Muscle of leg (tissue), 3 donors: ENCODE measurements at regions not wholly inside any gene's neighbourhood (a gene's known extent, or its start where the extent isn't known, plus 50 kb on each side); places are given as distances from the start of the nearest gene placed in this dataset.
"Not testable (repeated sequence)": the region's sequence is repeated elsewhere in the genome, so short reads cannot be mapped to it uniquely, and the experiment has no call there.

Experiments used
- DNase-seq: peaks from one replicate; pipeline ENCODE4 v3.0.0; 2013
- H3K27ac ChIP-seq: one replicate; pipeline ENCODE4 v1.5.1; 2013; ENCODE audit warnings: mild to moderate bottlenecking, low read length, control low read depth
- H3K27me3 ChIP-seq: one replicate; pipeline ENCODE4 v1.6.1; 2013; ENCODE audit warnings: low read length; ENCODE audit not compliant: control insufficient read depth, insufficient read depth
- H3K36me3 ChIP-seq: one replicate; pipeline ENCODE4 v1.6.1; 2013; ENCODE audit warnings: low read length; ENCODE audit not compliant: control insufficient read depth, insufficient read depth
- H3K4me1 ChIP-seq: one replicate; pipeline ENCODE4 v1.6.1; 2013; ENCODE audit warnings: low read length; ENCODE audit not compliant: control insufficient read depth, insufficient read depth
- H3K4me3 ChIP-seq: one replicate; pipeline ENCODE4 v1.5.1; 2013; ENCODE audit warnings: low read length, control low read depth
- H3K9me3 ChIP-seq: replicated peaks from 2 replicates; pipeline ENCODE4 v1.6.1; 2013; ENCODE audit warnings: low read depth, low read length; ENCODE audit not compliant: control insufficient read depth
- WGBS: methylation state at CpG from one replicate; pipeline ENCODE4 v1.1.5; 2013; ENCODE audit warnings: missing lambda C conversion rate; ENCODE audit not compliant: insufficient coverage; 5-methylcytosine and 5-hydroxymethylcytosine counted together

- H3K27me3 ChIP-seq: no peaks in the 10 kb centered on the region
- no peak for DNase-seq
- no peaks in the 10 kb centered on the region for H3K4me1 ChIP-seq
- no peak overlapping the region for H3K4me3 ChIP-seq
- no peaks in the 10 kb centered on the region for H3K36me3 ChIP-seq
- H3K27ac ChIP-seq: no peak overlapping the region
- no peaks in the 10 kb centered on the region for H3K9me3 ChIP-seq
- WGBS: no CpG with 5 or more reads among the region's 1 CpG
These were observed 89.0 kb upstream of the SERTAD2 start for GRCh38 chr2:64742678-64743077.

- Histone ChIP-seq H3K27me3 (no peaks in the 10 kb centered on the region), H3K4me1 (no peaks in the 10 kb centered on the region), H3K4me3 (no peak overlapping the region), H3K36me3 (no peaks in the 10 kb centered on the region), H3K9me3 (no peaks in the 10 kb centered on the region), H3K27ac (no peak overlapping the region)
- WGBS: 83% methylated on average over 2 of the region's 2 CpGs
- DNase-seq: no peak
These were observed 90.1 kb upstream of the SERTAD2 start for GRCh38 chr2:64743739-64744330.

- no peaks in the 10 kb centered on the region for H3K27me3 ChIP-seq
- no peak for DNase-seq
- no peaks in the 10 kb centered on the region for H3K4me1 ChIP-seq
- no CpG with 5 or more reads among the region's 2 CpGs for WGBS
- H3K9me3 ChIP-seq: no peaks in the 10 kb centered on the region
- no peaks in the 10 kb centered on the region for H3K36me3 ChIP-seq
- H3K4me3 ChIP-seq: no peak overlapping the region
- H3K27ac ChIP-seq: no peak overlapping the region
These were observed 91.8 kb upstream of the SERTAD2 start for GRCh38 chr2:64745562-64745961.

GRCh38 chr2:64747690-64748091, 94.0 kb upstream of the SERTAD2 start:
- not testable (repeated sequence) for H3K27ac ChIP-seq, DNase-seq, H3K27me3 ChIP-seq, H3K36me3 ChIP-seq, H3K4me3 ChIP-seq, H3K4me1 ChIP-seq, H3K9me3 ChIP-seq
- 67% methylated on average over 1 of the region's 3 CpGs for WGBS

GRCh38 chr2:64748147-64748546, 94.4 kb upstream of the SERTAD2 start:
- WGBS: no CpG with 5 or more reads among the region's 3 CpGs
- no peak overlapping the region for H3K4me3 ChIP-seq
- no peaks in the 10 kb centered on the region for H3K36me3 ChIP-seq
- H3K9me3 ChIP-seq: no peaks in the 10 kb centered on the region
- peaks cover 8% of the 10 kb centered on the region for H3K4me1 ChIP-seq
- no peaks in the 10 kb centered on the region for H3K27me3 ChIP-seq
- DNase-seq: no peak
- H3K27ac ChIP-seq: no peak overlapping the region

GRCh38 chr2:64748561-64748960, 94.8 kb upstream of the SERTAD2 start:
- no peak overlapping the region for H3K4me3 ChIP-seq
- H3K36me3 ChIP-seq: no peaks in the 10 kb centered on the region
- H3K27me3 ChIP-seq: no peaks in the 10 kb centered on the region
- H3K4me1 ChIP-seq: peaks cover 10% of the 10 kb centered on the region
- no peak for DNase-seq
- no peak overlapping the region for H3K27ac ChIP-seq
- no peaks in the 10 kb centered on the region for H3K9me3 ChIP-seq
- WGBS: no CpG with 5 or more reads among the region's 2 CpGs

GRCh38 chr2:64749446-64749845, 95.7 kb upstream of the SERTAD2 start:
- peaks cover 10% of the 10 kb centered on the region for H3K4me1 ChIP-seq
- no peaks in the 10 kb centered on the region for H3K27me3 ChIP-seq
- no CpG with 5 or more reads among the region's 4 CpGs for WGBS
- no peaks in the 10 kb centered on the region for H3K9me3 ChIP-seq
- no peak overlapping the region for H3K4me3 ChIP-seq
- no peak for DNase-seq
- no peaks in the 10 kb centered on the region for H3K36me3 ChIP-seq
- H3K27ac ChIP-seq: no peak overlapping the region

- WGBS: 0% methylated on average over 12 of the region's 38 CpGs
- Histone ChIP-seq H3K36me3 (no peaks in the 10 kb centered on the region), H3K4me3 (peak overlapping the region; percentile 95), H3K27me3 (no peaks in the 10 kb centered on the region), H3K27ac (peak overlapping the region; percentile 99), H3K4me1 (peaks cover 10% of the 10 kb centered on the region), H3K9me3 (no peaks in the 10 kb centered on the region)
- peak; percentile 69 for DNase-seq
These were observed 96.5 kb upstream of the SERTAD2 start for GRCh38 chr2:64750001-64750816.

- peak; percentile 100 for DNase-seq
- Histone ChIP-seq H3K4me1 (peaks cover 10% of the 10 kb centered on the region), H3K27ac (peak overlapping the region; percentile 99), H3K4me3 (peak overlapping the region; percentile 95), H3K9me3 (no peaks in the 10 kb centered on the region), H3K27me3 (no peaks in the 10 kb centered on the region), H3K36me3 (no peaks in the 10 kb centered on the region)
- WGBS: under 1% methylated on average over 36 of the region's 43 CpGs
These were observed 97.1 kb upstream of the SERTAD2 start for GRCh38 chr2:64750817-64751285.

GRCh38 chr2:64751286-64752260, 97.9 kb upstream of the SERTAD2 start:
- H3K27ac ChIP-seq: peak overlapping the region; percentile 97
- H3K9me3 ChIP-seq: no peaks in the 10 kb centered on the region
- H3K36me3 ChIP-seq: no peaks in the 10 kb centered on the region
- no peaks in the 10 kb centered on the region for H3K27me3 ChIP-seq
- peak overlapping the region; percentile 79 for H3K4me3 ChIP-seq
- peak; percentile 73 for DNase-seq
- under 1% methylated on average over 43 of the region's 59 CpGs for WGBS
- H3K4me1 ChIP-seq: peaks cover 10% of the 10 kb centered on the region
